Dendritic cell treated with granulocyte-macrophage colony-stimulating factor and Interleukin-4, amounts not matched to agents 40 ng/mL and 50 ng/mL, for 4 days (primary cell): ENCODE measurements at regions not wholly inside any gene's neighbourhood (a gene's known extent, or its start where the extent isn't known, plus 50 kb on each side); places are given as distances from the start of the nearest gene placed in this dataset.

Experiments used
- H3K27ac Mint-ChIP-seq: one replicate; pipeline ENCODE4 v1.8.0; 2022; ENCODE audit warnings: mild to moderate bottlenecking, mixed read lengths
- H3K27me3 Mint-ChIP-seq: one replicate; pipeline ENCODE4 v1.8.0; 2022; ENCODE audit warnings: mild to moderate bottlenecking, mixed read lengths
- H3K36me3 Mint-ChIP-seq: one replicate; pipeline ENCODE4 v1.8.0; 2022; ENCODE audit warnings: low read depth, mixed read lengths
- H3K4me1 Mint-ChIP-seq: one replicate; pipeline ENCODE4 v1.8.0; 2022; ENCODE audit warnings: low read depth, mixed read lengths
- H3K4me3 Mint-ChIP-seq: one replicate; pipeline ENCODE4 v1.8.0; 2022; ENCODE audit warnings: mild to moderate bottlenecking, moderate library complexity, mixed read lengths
- H3K9me3 Mint-ChIP-seq: one replicate; pipeline ENCODE4 v1.8.0; 2022; ENCODE audit warnings: mixed read lengths
- intact Hi-C: fragments of 100-400 bp; cut with micrococcal nuclease; formaldehyde crosslinking; loops from one replicate; pipeline ENCODE4 v1.15.0; 2022

DNA sequence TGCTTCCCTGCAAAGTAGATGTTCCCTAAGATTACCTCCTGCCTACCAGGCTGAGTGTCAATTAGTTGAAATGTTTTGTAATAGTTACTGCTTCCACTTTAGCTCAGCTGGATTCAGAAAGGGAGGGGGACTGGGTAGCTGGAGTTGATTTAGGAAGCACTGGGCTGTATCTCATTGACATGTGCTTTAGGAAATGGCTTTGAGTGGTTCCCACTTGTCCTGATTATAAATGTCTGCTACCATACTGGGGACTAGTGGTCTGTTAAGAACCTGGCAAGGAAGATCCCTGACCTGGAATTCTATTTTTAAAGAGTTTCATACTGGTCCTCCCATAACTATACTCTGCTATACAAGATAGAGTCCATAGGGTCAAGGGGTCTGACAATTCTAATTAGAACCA, 363.9 kb upstream of the PPP1R2C start:
- no peak overlapping the region for H3K27ac Mint-ChIP-seq
- H3K27me3 Mint-ChIP-seq, result no peaks in the 10 kb centered on the region
- H3K4me3 Mint-ChIP-seq, result no peak overlapping the region
- no peaks in the 10 kb centered on the region for H3K9me3 Mint-ChIP-seq
- intact Hi-C loops, result no loop called here
- no peaks in the 10 kb centered on the region for H3K4me1 Mint-ChIP-seq
- H3K36me3 Mint-ChIP-seq, result no peaks in the 10 kb centered on the region

DNA sequence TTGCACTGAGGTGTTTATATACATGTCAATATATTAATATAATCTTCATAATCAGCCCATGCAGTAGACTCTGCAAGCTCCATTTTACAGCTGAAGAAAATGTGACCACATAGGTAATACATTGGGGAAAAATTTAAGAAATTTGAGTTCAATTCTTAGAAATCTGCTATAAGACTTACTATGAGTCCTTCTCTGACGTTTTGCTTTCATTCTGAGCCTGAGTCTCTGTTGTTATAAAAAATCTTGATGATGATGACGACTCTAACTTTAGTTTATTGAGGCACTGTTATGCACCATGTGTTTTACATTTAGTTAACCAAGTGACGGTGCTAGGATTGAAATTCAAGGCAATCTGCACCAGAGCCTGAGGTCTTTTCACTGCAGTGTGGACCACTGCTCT, 370.3 kb upstream of the PPP1R2C start:
- Mint-ChIP-seq H3K4me1 (no peaks in the 10 kb centered on the region), H3K27me3 (no peaks in the 10 kb centered on the region), H3K36me3 (no peaks in the 10 kb centered on the region), H3K27ac (no peak overlapping the region), H3K9me3 (peaks cover 28% of the 10 kb centered on the region), H3K4me3 (no peak overlapping the region)
- intact Hi-C loops, result no loop called here

DNA sequence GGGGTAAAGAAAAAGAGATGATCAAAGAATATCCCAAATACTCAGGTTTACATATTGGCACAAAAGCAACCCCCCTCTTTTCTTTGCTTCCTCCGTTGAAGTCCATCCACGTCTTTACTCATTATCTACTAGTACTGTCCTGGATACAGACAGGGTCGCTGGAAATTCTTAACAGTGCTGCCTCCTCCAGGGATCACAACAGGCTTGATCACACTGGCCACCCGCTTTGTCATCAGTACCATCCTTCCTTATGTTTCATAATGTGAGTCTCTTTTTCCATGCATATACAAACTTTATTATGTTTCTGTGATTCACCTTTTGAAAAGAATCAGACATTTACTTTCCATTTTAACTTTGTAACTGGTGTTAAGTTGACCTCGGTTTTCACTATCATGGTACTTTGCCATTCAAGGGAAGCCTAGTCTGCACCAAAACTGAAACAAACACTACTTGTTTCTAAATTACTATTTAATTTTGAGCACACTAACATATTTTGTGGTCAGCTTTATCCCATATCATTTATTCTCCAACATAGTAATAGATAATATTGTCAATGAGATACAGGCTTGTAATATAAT, 387.5 kb upstream of the PPP1R2C start:
- Mint-ChIP-seq H3K36me3 (no peaks in the 10 kb centered on the region), H3K27ac (no peak overlapping the region), H3K4me1 (no peaks in the 10 kb centered on the region), H3K4me3 (no peak overlapping the region), H3K27me3 (no peaks in the 10 kb centered on the region), H3K9me3 (peaks cover 8% of the 10 kb centered on the region)
- intact Hi-C loops, result no loop called here

DNA sequence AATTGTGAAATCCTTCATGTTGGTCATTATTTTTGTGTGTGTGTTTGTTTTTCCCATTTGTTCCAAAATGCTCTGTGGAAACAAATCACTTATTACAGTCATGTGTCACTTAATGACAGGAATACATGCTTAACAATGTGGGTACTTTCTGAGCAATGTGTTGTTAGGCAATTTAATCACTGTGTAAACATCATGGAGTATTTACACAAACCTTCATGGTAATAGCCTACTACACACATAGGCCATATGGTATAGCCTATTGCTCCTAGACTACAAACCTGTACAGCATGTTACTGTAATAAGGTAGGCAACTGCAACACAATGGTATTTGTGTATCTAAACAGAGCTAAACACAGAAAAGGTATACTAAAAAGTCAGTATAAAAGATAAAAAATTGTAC, 388.9 kb upstream of the PPP1R2C start:
- no peaks in the 10 kb centered on the region for H3K36me3 Mint-ChIP-seq
- no peak overlapping the region for H3K4me3 Mint-ChIP-seq
- no peak overlapping the region for H3K27ac Mint-ChIP-seq
- intact Hi-C loops, result no loop called here
- H3K4me1 Mint-ChIP-seq, result no peaks in the 10 kb centered on the region
- no peaks in the 10 kb centered on the region for H3K27me3 Mint-ChIP-seq
- peaks cover 8% of the 10 kb centered on the region for H3K9me3 Mint-ChIP-seq

DNA sequence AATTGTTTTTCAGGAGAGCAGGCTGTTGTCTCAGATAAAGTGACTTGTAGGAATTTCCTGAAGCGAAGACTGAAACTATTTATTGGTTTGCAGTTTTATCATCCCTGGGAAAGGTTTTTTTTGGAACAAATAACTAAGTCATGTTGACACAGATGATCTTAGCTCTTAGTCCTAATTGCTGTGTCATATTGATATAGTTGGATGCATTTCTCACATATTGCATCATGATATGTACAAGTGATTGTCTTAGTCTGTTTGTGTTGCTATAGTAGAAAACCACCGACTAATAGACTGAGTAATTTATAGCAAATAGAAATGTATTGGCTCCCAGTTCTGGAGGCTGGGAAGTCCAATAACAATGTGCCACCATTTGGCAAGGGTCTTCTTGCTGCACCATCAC, 397.5 kb upstream of the PPP1R2C start:
- H3K36me3 Mint-ChIP-seq, result no peaks in the 10 kb centered on the region
- intact Hi-C loops, result no loop called here
- H3K4me3 Mint-ChIP-seq, result no peak overlapping the region

DNA sequence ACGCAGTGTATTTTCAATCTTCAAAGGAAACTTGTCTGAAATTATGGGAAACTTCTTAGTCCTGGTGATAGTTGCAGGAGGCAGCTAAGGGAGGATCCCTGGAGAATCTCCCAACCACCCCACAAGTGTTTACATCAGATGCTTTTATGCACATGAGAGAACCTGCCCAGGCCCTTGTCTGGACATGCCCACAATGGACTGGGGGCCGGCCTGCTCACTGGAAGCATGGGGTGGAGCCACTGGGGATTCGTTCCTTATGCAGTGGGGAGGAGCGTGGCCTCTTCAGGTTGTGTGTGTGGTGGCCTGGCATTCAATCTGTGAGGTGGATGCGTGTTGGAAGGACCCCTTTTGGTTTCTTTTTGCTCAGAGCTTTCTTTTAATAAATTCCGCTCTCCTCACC, 398.7 kb upstream of the PPP1R2C start:
- no peaks in the 10 kb centered on the region for H3K27me3 Mint-ChIP-seq
- no peaks in the 10 kb centered on the region for H3K36me3 Mint-ChIP-seq
- intact Hi-C loops, result no loop called here
- H3K4me1 Mint-ChIP-seq, result no peaks in the 10 kb centered on the region
- H3K27ac Mint-ChIP-seq, result no peak overlapping the region
- no peak overlapping the region for H3K4me3 Mint-ChIP-seq
- no peaks in the 10 kb centered on the region for H3K9me3 Mint-ChIP-seq

More for the DNA sequence above, 397.5 kb upstream of the PPP1R2C start:
- no peaks in the 10 kb centered on the region for H3K27me3 Mint-ChIP-seq
- H3K4me1 Mint-ChIP-seq, result no peaks in the 10 kb centered on the region
- no peaks in the 10 kb centered on the region for H3K9me3 Mint-ChIP-seq
- H3K27ac Mint-ChIP-seq, result no peak overlapping the region

DNA sequence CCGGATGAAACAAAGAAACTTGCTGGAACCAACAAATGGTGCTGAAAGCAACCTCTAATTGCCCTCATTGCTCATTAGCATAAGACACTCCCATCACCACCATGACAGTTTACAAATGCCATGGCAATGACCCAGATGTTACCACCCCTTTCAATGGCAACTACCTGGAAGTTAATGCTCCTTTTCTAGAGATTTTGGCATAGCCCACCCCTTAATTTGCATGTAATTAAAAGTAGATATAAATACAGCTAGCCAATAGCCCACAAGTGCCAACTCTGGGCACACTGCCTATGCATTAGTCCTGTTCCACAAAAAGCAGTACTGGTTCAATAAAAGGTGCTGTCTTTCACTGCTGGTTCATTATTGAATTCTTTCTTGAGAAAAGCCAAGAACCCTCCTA, 410.3 kb upstream of the PPP1R2C start:
- Mint-ChIP-seq H3K36me3 (no peaks in the 10 kb centered on the region), H3K9me3 (no peaks in the 10 kb centered on the region), H3K27ac (no peak overlapping the region), H3K27me3 (no peaks in the 10 kb centered on the region), H3K4me1 (no peaks in the 10 kb centered on the region), H3K4me3 (no peak overlapping the region)
- intact Hi-C loops, result no loop called here

DNA sequence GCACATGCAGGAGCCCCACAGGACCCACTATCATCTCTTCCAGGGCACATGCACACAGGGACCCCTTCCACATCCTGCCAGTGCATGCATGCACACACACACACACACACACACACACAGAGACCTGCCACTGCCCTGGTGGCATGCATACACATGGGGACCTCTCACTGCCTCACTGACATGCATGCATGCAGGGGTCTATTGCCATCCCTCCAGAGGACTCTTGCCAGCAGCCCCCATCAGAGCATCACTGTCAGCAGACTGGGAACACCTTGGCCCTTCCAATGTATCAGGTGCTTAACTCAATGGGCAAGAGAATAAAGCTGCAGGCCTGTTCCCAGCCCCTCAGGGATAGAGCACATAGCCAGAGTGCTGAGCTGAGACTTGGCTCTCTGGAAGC, 433.6 kb upstream of the PPP1R2C start:
- Mint-ChIP-seq H3K36me3 (no peaks in the 10 kb centered on the region), H3K4me1 (no peaks in the 10 kb centered on the region), H3K9me3 (peaks cover 25% of the 10 kb centered on the region), H3K4me3 (no peak overlapping the region), H3K27me3 (no peaks in the 10 kb centered on the region), H3K27ac (no peak overlapping the region)
- intact Hi-C loops, result no loop called here

DNA sequence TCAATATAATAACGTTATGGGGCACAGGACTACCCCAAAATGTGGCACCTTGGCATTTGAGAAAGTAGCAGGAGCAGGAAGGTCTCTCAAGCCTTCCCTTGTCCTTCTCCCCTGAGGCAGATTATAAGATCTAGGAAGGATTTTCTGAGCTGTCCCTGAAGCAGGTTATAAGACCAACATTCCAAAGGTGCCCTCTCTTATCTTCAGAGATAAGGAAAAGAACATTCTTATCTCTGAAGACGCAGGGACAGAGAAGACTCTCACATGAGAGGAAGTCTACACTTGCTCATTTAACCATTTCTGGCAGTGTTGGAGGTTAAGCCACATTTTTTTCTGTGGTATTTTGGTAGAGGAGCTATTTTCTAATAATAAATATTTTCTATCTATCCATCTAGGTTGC, 437.9 kb upstream of the MAOA start:
- Mint-ChIP-seq H3K4me1 (no peaks in the 10 kb centered on the region), H3K4me3 (no peak overlapping the region), H3K27me3 (no peaks in the 10 kb centered on the region), H3K27ac (no peak overlapping the region), H3K36me3 (no peaks in the 10 kb centered on the region), H3K9me3 (no peaks in the 10 kb centered on the region)
- intact Hi-C loops, result no loop called here

DNA sequence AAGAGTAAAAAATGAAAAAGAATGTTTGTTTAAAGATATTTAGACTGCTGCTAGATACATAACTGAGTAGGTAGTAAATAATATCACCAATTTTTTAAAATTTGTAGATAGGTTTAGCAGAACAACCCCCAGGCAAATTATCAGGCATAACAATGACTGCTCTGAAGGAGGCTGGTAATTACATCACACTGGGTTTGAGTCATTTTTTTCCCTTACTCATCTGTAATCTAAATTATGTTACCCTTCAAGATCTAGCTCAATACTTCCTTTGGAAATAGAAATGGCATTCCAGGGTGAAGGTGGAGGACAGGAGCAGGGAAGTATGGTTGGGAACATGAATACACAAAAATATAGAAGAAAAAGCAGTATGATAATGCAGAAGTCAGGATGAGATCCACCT, 431.6 kb upstream of the MAOA start:
- intact Hi-C loops, result no loop called here
- no peaks in the 10 kb centered on the region for H3K36me3 Mint-ChIP-seq
- no peaks in the 10 kb centered on the region for H3K9me3 Mint-ChIP-seq
- no peak overlapping the region for H3K4me3 Mint-ChIP-seq
- no peak overlapping the region for H3K27ac Mint-ChIP-seq
- no peaks in the 10 kb centered on the region for H3K4me1 Mint-ChIP-seq
- H3K27me3 Mint-ChIP-seq, result no peaks in the 10 kb centered on the region

DNA sequence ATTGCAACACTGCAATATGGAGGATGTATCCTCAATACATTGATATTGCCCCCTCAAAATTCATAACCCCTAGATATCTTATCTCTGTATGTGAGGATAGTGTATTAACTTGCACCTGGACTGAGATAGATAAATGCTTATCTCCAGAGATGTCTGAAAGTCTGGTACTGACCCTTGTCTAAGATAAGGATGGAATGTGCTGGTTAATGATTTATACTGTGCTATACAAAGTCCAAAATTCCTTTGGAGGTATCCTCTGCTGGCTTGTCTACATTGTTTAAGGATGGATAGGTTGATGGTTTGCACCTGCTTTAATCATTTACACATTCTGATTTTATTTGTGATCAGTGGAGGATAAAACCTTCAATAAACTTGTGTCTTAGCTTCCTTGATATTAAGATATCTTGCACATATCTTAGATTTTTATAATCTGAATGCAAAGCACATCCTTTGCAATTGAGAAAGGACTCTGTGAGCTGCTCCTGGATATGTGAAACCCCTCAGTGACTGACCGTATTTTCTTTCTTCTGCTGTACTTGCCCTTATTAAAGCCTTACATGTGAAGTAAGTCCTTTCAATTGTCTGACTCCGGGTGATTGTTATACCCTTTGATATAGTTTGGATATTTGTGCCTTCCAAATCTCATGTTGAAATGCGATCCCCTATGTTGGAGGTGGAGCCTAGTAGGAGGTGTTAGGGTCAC, 430.3 kb upstream of the MAOA start:
- Mint-ChIP-seq H3K9me3 (no peaks in the 10 kb centered on the region), H3K36me3 (no peaks in the 10 kb centered on the region)

DNA sequence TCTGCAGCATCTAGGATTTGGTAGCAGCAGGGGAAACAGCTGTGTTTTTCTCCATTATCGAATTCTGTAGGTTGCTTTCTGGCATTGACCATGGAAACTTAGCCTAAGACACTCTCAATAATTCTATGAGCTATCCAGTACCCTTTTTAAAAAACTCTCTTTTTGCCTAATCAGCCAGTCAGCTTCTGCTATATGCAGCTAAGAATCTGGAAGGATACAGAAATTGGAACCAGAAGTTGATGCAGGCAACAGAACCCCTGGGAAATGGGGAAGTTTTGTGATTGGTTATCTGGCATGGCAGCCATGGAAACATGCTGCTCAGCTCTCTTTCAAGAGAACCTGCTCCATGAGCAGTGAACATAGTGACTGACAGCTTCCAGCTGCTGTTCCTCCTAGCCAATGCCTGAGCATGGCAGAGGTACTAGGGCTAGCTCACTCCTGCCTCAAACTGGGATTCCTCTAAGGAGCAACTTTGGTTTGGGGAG, 417.6 kb upstream of the MAOA start:
- Mint-ChIP-seq H3K27ac (no peak overlapping the region), H3K4me1 (no peaks in the 10 kb centered on the region), H3K9me3 (peaks cover 13% of the 10 kb centered on the region), H3K27me3 (no peaks in the 10 kb centered on the region), H3K4me3 (no peak overlapping the region), H3K36me3 (no peaks in the 10 kb centered on the region)
- intact Hi-C loops, result no loop called here

More for the DNA sequence above, 430.3 kb upstream of the MAOA start:
- Mint-ChIP-seq H3K27ac (no peak overlapping the region), H3K4me3 (no peak overlapping the region), H3K27me3 (no peaks in the 10 kb centered on the region), H3K4me1 (no peaks in the 10 kb centered on the region)
- intact Hi-C loops, result no loop called here

DNA sequence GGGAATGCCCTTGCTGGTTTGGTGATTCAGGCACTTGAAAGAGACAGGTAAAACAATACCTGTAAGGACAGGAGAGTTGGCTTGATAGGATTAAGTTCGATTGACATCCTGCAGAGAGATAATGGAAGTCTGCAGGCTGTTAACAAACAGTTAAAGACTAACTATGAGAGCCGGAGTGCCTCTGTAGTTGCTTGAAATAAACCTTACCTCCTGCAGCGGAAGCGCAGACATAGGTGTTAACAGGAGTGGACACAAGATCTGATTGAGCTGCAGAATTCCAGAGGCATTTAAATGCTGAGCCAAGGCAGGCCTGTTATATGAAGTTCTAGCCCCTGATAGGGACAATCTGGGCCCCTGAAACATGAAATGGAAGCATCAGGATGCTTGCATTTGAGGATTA, 416.7 kb upstream of the MAOA start:
- no peak overlapping the region for H3K27ac Mint-ChIP-seq
- peaks cover 13% of the 10 kb centered on the region for H3K9me3 Mint-ChIP-seq
- H3K4me1 Mint-ChIP-seq, result no peaks in the 10 kb centered on the region
- H3K36me3 Mint-ChIP-seq, result no peaks in the 10 kb centered on the region
- intact Hi-C loops, result no loop called here
- H3K27me3 Mint-ChIP-seq, result no peaks in the 10 kb centered on the region
- H3K4me3 Mint-ChIP-seq, result no peak overlapping the region

DNA sequence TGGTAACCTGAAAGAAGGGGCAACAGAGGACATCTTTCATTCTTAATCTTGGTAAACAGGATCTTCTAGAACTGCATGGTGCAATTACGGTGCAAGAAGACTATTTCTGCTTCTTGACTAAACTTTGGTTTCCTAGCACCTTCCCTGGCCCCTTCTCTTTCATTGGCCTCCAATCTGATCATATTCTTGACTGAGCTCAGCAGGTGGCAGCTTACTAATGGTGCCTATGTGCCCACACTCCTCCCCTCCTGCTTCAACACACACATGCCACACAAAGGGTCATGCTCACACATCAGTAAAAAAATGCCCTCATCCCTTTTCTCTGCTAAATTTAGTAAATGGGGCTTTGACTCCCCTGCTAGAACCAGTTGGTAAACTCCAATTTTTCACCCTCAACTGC, 400.5 kb upstream of the MAOA start:
- H3K4me1 Mint-ChIP-seq, result no peaks in the 10 kb centered on the region
- no peaks in the 10 kb centered on the region for H3K36me3 Mint-ChIP-seq
- intact Hi-C loops, result no loop called here
- no peak overlapping the region for H3K27ac Mint-ChIP-seq
- H3K27me3 Mint-ChIP-seq, result no peaks in the 10 kb centered on the region
- no peaks in the 10 kb centered on the region for H3K9me3 Mint-ChIP-seq
- no peak overlapping the region for H3K4me3 Mint-ChIP-seq

DNA sequence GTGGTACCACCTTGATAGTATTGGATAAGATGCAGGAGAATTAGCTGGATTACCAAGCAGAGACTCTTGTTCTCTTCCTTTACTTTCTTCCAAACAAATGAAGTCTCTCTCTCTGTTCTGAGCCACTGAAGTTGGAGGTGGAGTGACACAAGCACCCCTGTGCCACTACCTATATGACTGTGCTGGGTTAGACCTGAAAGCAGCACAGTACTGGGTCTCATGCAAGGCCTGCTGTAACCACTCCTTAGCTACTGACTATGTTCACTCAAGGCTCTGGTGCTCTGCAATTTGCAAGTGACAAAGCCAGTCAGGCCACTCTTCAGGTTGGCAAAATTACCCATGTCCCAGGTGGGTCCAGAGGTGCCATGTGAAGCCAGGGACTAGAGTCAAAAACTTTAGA, 389.6 kb upstream of the MAOA start:
- no peak overlapping the region for H3K4me3 Mint-ChIP-seq
- intact Hi-C loops, result no loop called here
- H3K36me3 Mint-ChIP-seq, result no peaks in the 10 kb centered on the region
- H3K9me3 Mint-ChIP-seq, result peaks cover 11% of the 10 kb centered on the region
- H3K27ac Mint-ChIP-seq, result no peak overlapping the region
- no peaks in the 10 kb centered on the region for H3K27me3 Mint-ChIP-seq
- H3K4me1 Mint-ChIP-seq, result no peaks in the 10 kb centered on the region
